Esophagus (tissue), 2 donors: ENCODE measurements at regions not wholly inside any gene's neighbourhood (a gene's known extent, or its start where the extent isn't known, plus 50 kb on each side); places are given as distances from the start of the nearest gene placed in this dataset.
A peak's percentile ranks its signal among the peaks of the same experiment; 100 is the strongest.

Source experiments
- H3K27ac ChIP-seq, 2 donors: one replicate each; pipeline ENCODE4 v1.5.1; 2013; ENCODE audit warnings: low read depth in 2 of 2, mild to moderate bottlenecking in 2 of 2, inconsistent platforms in 1 of 2, low read length in 1 of 2, moderate library complexity in 1 of 2
- H3K27me3 ChIP-seq, 2 donors: one replicate each; pipeline ENCODE4 v1.6.1; 2013; ENCODE audit warnings: low read length in 2 of 2, control low read depth in 1 of 2, mild to moderate bottlenecking in 1 of 2; ENCODE audit not compliant: insufficient read depth in 2 of 2, control insufficient read depth in 1 of 2
- H3K36me3 ChIP-seq, 2 donors: one replicate each; pipeline ENCODE4 v1.6.1; 2013; ENCODE audit warnings: low read length in 1 of 2; ENCODE audit not compliant: control insufficient read depth in 2 of 2, insufficient read depth in 2 of 2
- H3K4me1 ChIP-seq, 2 donors: one replicate each; pipeline ENCODE4 v1.6.1; 2013; ENCODE audit warnings: low read length in 1 of 2; ENCODE audit not compliant: control insufficient read depth in 2 of 2, insufficient read depth in 2 of 2
- H3K4me3 ChIP-seq, 2 donors: one replicate each; pipeline ENCODE4 v1.5.1; 2013; ENCODE audit warnings: low read length in 2 of 2, mild to moderate bottlenecking in 2 of 2, low read depth in 1 of 2, moderate library complexity in 1 of 2
- H3K9me3 ChIP-seq, 2 donors: one replicate each; pipeline ENCODE4 v1.6.1; 2013; ENCODE audit warnings: mild to moderate bottlenecking in 2 of 2, low read depth in 1 of 2, low read length in 1 of 2, moderate library complexity in 1 of 2; ENCODE audit not compliant: control insufficient read depth in 2 of 2, insufficient read depth in 1 of 2
- WGBS, 2 donors: extraction: QIAGEN DNeasy Blood & Tissue Kit; methylation state at CpG; one replicate each; pipeline ENCODE4 v1.1.7; 2013; 5-methylcytosine and 5-hydroxymethylcytosine counted together
- donor health status: healthy with polysubstance abuse.
- donor health status: Bipolar disorder and iron deficiency.

GRCh38 chr2:9744256-9745004 lies 98.8 kb upstream of the TAF1B start:
- Histone ChIP-seq H3K36me3 (no peaks in the 10 kb centered on the region), H3K27me3 (no peaks in the 10 kb centered on the region), H3K9me3 (no peaks in the 10 kb centered on the region), H3K4me3 (no peak overlapping the region), H3K27ac (no peak overlapping the region), H3K4me1 (no peaks in the 10 kb centered on the region)
- WGBS, 2 donors: 67 to 73% methylated on average over 12 of the region's 12 CpGs

- Histone ChIP-seq H3K36me3 (no peaks in the 10 kb centered on the region), H3K27ac (no peak overlapping the region), H3K4me1 (no peaks in the 10 kb centered on the region), H3K4me3 (no peak overlapping the region), H3K9me3 (no peaks in the 10 kb centered on the region), H3K27me3 (no peaks in the 10 kb centered on the region)
- 35 to 54% methylated on average over 3 of the region's 3 CpGs for WGBS, 2 donors
Measured at GRCh38 chr2:9745153-9745899, 97.9 kb upstream of the TAF1B start.

DNA sequence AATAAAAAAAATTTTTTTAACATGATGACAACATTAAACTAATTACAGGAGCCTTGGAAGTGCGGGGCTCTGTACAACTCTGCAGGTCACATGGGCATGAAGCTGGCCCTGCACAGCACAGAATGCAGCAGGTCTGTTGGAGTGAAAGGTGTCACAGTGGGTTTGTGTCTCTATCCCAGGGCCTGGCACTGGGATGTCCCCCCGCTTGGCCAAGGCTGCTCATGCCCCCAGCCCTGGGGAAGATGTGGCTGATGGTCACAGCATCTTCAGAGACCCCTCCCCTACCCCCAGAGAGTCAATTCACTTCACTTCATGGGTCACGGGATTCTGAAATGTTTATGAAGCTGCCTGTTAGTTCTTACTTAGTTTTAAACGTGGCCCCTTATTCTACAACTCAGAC lies 95.9 kb upstream of the TAF1B start:
- H3K4me3 ChIP-seq: no peak overlapping the region
- WGBS, 2 donors: 91 to 97% methylated on average over 4 of the region's 4 CpGs
- no peaks in the 10 kb centered on the region for H3K36me3 ChIP-seq
- H3K4me1 ChIP-seq: peaks cover under 1 to 2% of the 10 kb centered on the region in 2 donors
- no peak overlapping the region for H3K27ac ChIP-seq
- no peaks in the 10 kb centered on the region for H3K9me3 ChIP-seq
- H3K27me3 ChIP-seq: no peaks in the 10 kb centered on the region

DNA sequence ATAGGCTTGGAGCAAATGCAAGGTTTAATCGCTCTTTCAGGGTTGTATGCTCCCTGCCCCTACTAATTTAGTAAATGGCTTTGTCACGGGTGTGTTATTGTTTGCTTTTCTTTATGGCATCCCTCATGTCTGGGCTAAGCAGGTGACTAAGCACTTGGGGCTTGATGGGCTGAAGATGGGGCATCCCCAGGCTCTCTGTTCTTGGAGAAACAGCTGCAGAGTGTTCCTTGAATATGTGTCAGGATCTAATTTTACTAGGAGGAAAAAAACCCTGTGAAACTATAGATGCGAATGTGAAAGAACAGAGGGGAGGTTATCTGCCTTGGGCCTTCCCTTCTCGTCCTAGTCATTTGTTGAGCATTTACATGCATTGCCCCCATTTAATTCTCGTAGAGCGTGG lies 94.7 kb upstream of the TAF1B start:
- Histone ChIP-seq H3K9me3 (no peaks in the 10 kb centered on the region), H3K4me1 (peaks cover 2 to 3% of the 10 kb centered on the region in 2 donors), H3K4me3 (no peak overlapping the region), H3K36me3 (no peaks in the 10 kb centered on the region), H3K27me3 (no peaks in the 10 kb centered on the region), H3K27ac (no peak overlapping the region)
- whole genome bisulfite sequencing, 2 donors: 67 to 74% methylated on average over 6 of the region's 6 CpGs

GRCh38 chr2:9749546-9750223 lies 93.6 kb upstream of the TAF1B start:
- 86 to 87% methylated on average over 9 of the region's 9 CpGs for WGBS, 2 donors
- Histone ChIP-seq H3K36me3 (no peaks in the 10 kb centered on the region), H3K9me3 (no peaks in the 10 kb centered on the region), H3K4me1 (peaks cover 2 to 3% of the 10 kb centered on the region in 2 donors), H3K4me3 (no peak overlapping the region), H3K27me3 (no peaks in the 10 kb centered on the region), H3K27ac (no peak overlapping the region)

- Histone ChIP-seq H3K36me3 (no peaks in the 10 kb centered on the region), H3K27me3 (no peaks in the 10 kb centered on the region), H3K9me3 (no peaks in the 10 kb centered on the region), H3K4me3 (no peak overlapping the region), H3K27ac (no peak overlapping the region), H3K4me1 (peaks cover 2 to 8% of the 10 kb centered on the region in 2 donors)
- WGBS, 2 donors: 68 to 75% methylated on average over 9 of the region's 9 CpGs
Measured at GRCh38 chr2:9750224-9751215, 92.8 kb upstream of the TAF1B start.

DNA sequence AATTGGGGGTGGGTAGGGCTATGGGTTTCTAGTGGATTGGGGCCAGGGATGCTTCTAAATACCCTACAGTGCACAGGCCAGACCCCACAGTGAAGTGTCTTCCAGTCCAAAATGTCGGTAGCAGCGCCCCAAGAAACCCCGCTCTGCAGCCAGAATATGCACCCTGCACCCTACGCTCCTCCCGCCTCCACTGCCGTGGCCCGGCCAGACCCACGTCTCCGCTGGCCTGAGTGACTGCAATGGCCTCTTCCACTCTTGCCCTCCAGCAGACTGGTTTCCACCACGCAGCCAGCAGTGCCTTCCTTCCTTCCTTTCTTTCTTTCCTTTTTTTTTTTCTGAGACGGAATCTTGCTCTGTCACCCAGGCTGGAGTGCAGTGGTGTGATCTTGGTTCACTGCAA lies 91.4 kb upstream of the TAF1B start:
- no peaks in the 10 kb centered on the region for H3K9me3 ChIP-seq
- H3K4me3 ChIP-seq: no peak overlapping the region
- no peaks in the 10 kb centered on the region for H3K27me3 ChIP-seq
- H3K36me3 ChIP-seq: no peaks in the 10 kb centered on the region
- 93 to 96% methylated on average over 11 of the region's 11 CpGs for WGBS, 2 donors
- H3K27ac ChIP-seq: no peak overlapping the region
- peaks cover 5 to 14% of the 10 kb centered on the region in 2 donors for H3K4me1 ChIP-seq

DNA sequence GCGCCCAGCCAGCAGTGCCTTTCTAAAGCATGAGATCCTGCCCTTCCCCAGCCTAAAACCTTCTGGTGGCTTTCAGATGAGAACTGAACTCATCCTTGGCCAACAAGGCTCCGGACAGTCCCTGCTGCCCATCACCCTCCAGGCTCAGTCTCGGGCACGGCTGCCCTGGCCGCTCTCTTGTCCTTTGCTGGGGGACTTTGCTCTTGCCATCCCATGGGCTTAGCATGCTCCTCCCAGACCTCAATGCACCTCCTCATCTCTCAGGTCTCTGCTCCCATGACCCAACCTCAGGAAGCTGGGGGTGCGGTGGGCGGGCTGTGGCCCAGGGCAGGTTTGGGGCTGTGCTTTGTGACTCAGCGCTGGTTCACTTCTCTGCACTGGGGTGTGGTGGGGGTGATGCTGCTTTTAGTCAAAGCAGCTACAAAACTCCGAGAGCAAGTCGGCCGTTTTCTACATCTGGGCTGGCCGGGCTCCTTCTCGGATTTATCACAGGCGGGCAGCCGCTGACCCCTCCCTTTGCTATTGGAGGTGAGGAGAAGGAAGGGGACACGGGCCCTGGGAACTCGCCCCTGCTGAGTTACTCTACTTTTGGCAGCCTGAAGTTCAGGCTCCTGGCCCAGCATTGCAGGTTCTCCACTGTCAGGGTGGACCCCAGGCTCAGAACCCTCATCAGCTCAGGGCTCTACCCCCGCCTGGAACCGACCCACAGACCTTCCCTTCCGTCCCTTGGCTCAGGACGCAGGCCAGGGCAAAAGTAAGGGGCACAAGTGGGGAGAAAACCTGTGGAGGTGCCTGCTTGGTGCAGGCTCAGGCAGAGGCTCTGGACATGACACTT lies 90.6 kb upstream of the TAF1B start:
- H3K4me1 ChIP-seq: peaks cover 5 to 21% of the 10 kb centered on the region in 2 donors
- H3K27ac ChIP-seq: peak overlapping the region; percentile 93 to 100
- H3K4me3 ChIP-seq: peak overlapping the region; percentile 18 to 41
- H3K9me3 ChIP-seq: no peaks in the 10 kb centered on the region
- H3K27me3 ChIP-seq: no peaks in the 10 kb centered on the region
- H3K36me3 ChIP-seq: no peaks in the 10 kb centered on the region
- 43% methylated on average over 21 of the region's 21 CpGs for WGBS, 2 donors
